NCI-H1092 (cell line): ENCODE measurements at regions not wholly inside any gene's neighbourhood (a gene's known extent, or its start where the extent isn't known, plus 50 kb on each side); places are given as distances from the start of the nearest gene placed in this dataset.

Source experiments
- DNase-seq: peaks from one replicate; lab custom pipeline; 2025; lab: John Stamatoyannopoulos, UW

- DNase-seq: no peak
Observed at GRCh38 chr14:84533181-84533725, 996.7 kb upstream of the FLRT2 start.

- DNase-seq: no peak
Observed at GRCh38 chr14:84533791-84534190, 996.2 kb upstream of the FLRT2 start.

- DNase-seq: no peak
Observed at GRCh38 chr14:84535484-84535883, 994.5 kb upstream of the FLRT2 start.

GRCh38 chr14:84535976-84536375, 994.0 kb upstream of the FLRT2 start:
- DNase-seq: no peak

GRCh38 chr14:84541018-84541417, 988.9 kb upstream of the FLRT2 start:
- no peak for DNase-seq

- no peak for DNase-seq
Observed at GRCh38 chr14:84543859-84544258, 986.1 kb upstream of the FLRT2 start.

- DNase-seq: no peak
Observed at GRCh38 chr14:84544486-84545131, 985.3 kb upstream of the FLRT2 start.

- DNase-seq: no peak
Observed at GRCh38 chr14:84546236-84546635, 983.7 kb upstream of the FLRT2 start.

- DNase-seq: no peak
Observed at GRCh38 chr14:84554136-84554535, 975.8 kb upstream of the FLRT2 start.

GRCh38 chr14:84555493-84555892, 974.5 kb upstream of the FLRT2 start:
- no peak for DNase-seq

GRCh38 chr14:84566109-84566508, 963.8 kb upstream of the FLRT2 start:
- no peak for DNase-seq

- DNase-seq: no peak
Observed at GRCh38 chr14:84575681-84576080, 954.3 kb upstream of the FLRT2 start.

GRCh38 chr14:84579292-84579691, 950.7 kb upstream of the FLRT2 start:
- DNase-seq: no peak

GRCh38 chr14:84581041-84581440, 948.9 kb upstream of the FLRT2 start:
- no peak for DNase-seq

GRCh38 chr14:84584511-84584910, 945.4 kb upstream of the FLRT2 start:
- no peak for DNase-seq

GRCh38 chr14:84591827-84592445, 938.0 kb upstream of the FLRT2 start:
- DNase-seq: peak; percentile 89

GRCh38 chr14:84592770-84593169, 937.2 kb upstream of the FLRT2 start:
- no peak for DNase-seq

- DNase-seq: no peak
Observed at GRCh38 chr14:84610086-84610485, 919.9 kb upstream of the FLRT2 start.

GRCh38 chr14:84622357-84622756, 907.6 kb upstream of the FLRT2 start:
- DNase-seq: no peak

- DNase-seq: no peak
Observed at GRCh38 chr14:84643446-84643845, 886.5 kb upstream of the FLRT2 start.

GRCh38 chr14:84646786-84647500, 883.0 kb upstream of the FLRT2 start:
- DNase-seq: no peak

- DNase-seq: no peak
Observed at GRCh38 chr14:84655014-84655413, 874.9 kb upstream of the FLRT2 start.

- no peak for DNase-seq
Observed at GRCh38 chr14:84657911-84658310, 872.0 kb upstream of the FLRT2 start.
